Neural crest cell (in vitro differentiated cells): ENCODE measurements at regions not wholly inside any gene's neighbourhood (a gene's known extent, or its start where the extent isn't known, plus 50 kb on each side); places are given as distances from the start of the nearest gene placed in this dataset.

Experiments
- DNase-seq: peaks from one replicate; pipeline ENCODE4 v3.0.0; 2021; ENCODE audit warnings: low read depth, mixed read lengths, low spot score
- H3K27ac Mint-ChIP-seq: one replicate; pipeline ENCODE4 v1.8.0; 2021; ENCODE audit warnings: mild to moderate bottlenecking, mixed read lengths; ENCODE audit not compliant: unreplicated experiment
- H3K27me3 Mint-ChIP-seq: 2 replicates; pipeline ENCODE4 v1.8.0; 2021; ENCODE audit warnings: low read depth, mild to moderate bottlenecking, mixed read lengths
- H3K36me3 Mint-ChIP-seq: 2 replicates; pipeline ENCODE4 v1.8.0; 2021; ENCODE audit warnings: low read depth, mild to moderate bottlenecking, mixed read lengths
- H3K4me1 Mint-ChIP-seq: 2 replicates; pipeline ENCODE4 v1.8.0; 2021; ENCODE audit warnings: mixed read lengths
- H3K4me3 Mint-ChIP-seq: one replicate; pipeline ENCODE4 v1.8.0; 2021; ENCODE audit warnings: mild to moderate bottlenecking, mixed read lengths
- H3K9me3 Mint-ChIP-seq: 2 replicates; pipeline ENCODE4 v1.8.0; 2021; ENCODE audit warnings: mixed read lengths
- TF ChIP-seq, protein P1 (sequence below): fragments of 200-600 bp; sonication (generic); conservative IDR thresholded peaks from 2 replicates; pipeline ENCODE4 v1.5.0; 2021; ENCODE audit warnings: antibody characterized with exemption, mild to moderate bottlenecking

DNA sequence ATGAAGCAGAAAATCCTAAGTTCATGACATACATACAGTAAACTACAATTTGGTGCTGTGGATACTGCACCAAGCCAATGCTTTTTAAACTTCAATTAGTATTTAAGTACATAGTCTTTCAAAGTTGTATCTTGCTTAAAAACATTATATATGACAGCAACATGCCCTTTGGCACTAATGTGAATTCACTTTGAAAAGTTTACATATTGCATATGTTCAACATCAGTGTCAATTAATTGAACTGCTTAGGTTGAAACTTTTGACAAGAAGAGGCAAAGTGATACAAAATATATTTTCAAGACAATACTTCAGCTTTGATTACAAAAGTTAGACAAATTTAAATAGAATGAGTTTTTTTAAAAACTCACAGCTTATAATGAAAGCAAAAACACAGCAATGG is 119.4 kb upstream of the ROBO2 start:
- no peaks in the 10 kb centered on the region for H3K27me3 Mint-ChIP-seq
- H3K4me1 Mint-ChIP-seq: no peaks in the 10 kb centered on the region
- no peak overlapping the region for H3K4me3 Mint-ChIP-seq
- no peaks in the 10 kb centered on the region for H3K36me3 Mint-ChIP-seq
- H3K27ac Mint-ChIP-seq: no peak overlapping the region
- TF ChIP-seq, protein P1, sequence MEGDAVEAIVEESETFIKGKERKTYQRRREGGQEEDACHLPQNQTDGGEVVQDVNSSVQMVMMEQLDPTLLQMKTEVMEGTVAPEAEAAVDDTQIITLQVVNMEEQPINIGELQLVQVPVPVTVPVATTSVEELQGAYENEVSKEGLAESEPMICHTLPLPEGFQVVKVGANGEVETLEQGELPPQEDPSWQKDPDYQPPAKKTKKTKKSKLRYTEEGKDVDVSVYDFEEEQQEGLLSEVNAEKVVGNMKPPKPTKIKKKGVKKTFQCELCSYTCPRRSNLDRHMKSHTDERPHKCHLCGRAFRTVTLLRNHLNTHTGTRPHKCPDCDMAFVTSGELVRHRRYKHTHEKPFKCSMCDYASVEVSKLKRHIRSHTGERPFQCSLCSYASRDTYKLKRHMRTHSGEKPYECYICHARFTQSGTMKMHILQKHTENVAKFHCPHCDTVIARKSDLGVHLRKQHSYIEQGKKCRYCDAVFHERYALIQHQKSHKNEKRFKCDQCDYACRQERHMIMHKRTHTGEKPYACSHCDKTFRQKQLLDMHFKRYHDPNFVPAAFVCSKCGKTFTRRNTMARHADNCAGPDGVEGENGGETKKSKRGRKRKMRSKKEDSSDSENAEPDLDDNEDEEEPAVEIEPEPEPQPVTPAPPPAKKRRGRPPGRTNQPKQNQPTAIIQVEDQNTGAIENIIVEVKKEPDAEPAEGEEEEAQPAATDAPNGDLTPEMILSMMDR: no peak
- H3K9me3 Mint-ChIP-seq: no peaks in the 10 kb centered on the region
- no peak for DNase-seq

DNA sequence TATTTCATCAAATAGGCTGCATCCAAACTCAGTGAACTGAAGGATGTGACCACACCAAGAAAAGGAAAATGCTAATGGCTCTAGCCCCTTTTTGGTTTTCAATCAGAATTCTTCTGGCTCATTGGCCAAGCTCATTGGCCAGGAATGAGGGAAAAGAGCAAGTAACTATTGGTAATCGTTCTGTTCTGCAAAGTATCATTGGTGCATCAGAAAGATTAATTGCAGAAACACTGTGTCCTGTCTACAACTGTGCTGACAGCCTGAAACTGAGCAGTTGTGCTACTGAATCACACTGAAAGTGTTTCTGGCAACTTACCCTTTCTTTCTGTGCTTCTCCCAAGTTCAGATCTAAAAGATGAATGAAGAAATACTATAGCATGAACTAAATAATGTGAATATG is 116.4 kb upstream of the ROBO2 start:
- Mint-ChIP-seq H3K4me1 (no peaks in the 10 kb centered on the region), H3K4me3 (no peak overlapping the region), H3K36me3 (no peaks in the 10 kb centered on the region), H3K27ac (no peak overlapping the region), H3K9me3 (no peaks in the 10 kb centered on the region), H3K27me3 (no peaks in the 10 kb centered on the region)
- no peak for DNase-seq
- TF ChIP-seq, protein P1: no peak

GRCh38 chr3:76930712-76931111 is 109.2 kb upstream of the ROBO2 start:
- no peak for DNase-seq
- Mint-ChIP-seq H3K4me3 (no peak overlapping the region), H3K9me3 (peaks cover 3% of the 10 kb centered on the region), H3K4me1 (peaks cover 4% of the 10 kb centered on the region), H3K36me3 (no peaks in the 10 kb centered on the region), H3K27ac (no peak overlapping the region), H3K27me3 (no peaks in the 10 kb centered on the region)
- TF ChIP-seq, protein P1: no peak

GRCh38 chr3:76933245-76933644 is 106.7 kb upstream of the ROBO2 start:
- H3K27me3 Mint-ChIP-seq: no peaks in the 10 kb centered on the region
- peaks cover 4% of the 10 kb centered on the region for H3K4me1 Mint-ChIP-seq
- H3K27ac Mint-ChIP-seq: no peak overlapping the region
- peaks cover 3% of the 10 kb centered on the region for H3K9me3 Mint-ChIP-seq
- TF ChIP-seq, protein P1: no peak
- DNase-seq: no peak
- no peaks in the 10 kb centered on the region for H3K36me3 Mint-ChIP-seq
- no peak overlapping the region for H3K4me3 Mint-ChIP-seq

DNA sequence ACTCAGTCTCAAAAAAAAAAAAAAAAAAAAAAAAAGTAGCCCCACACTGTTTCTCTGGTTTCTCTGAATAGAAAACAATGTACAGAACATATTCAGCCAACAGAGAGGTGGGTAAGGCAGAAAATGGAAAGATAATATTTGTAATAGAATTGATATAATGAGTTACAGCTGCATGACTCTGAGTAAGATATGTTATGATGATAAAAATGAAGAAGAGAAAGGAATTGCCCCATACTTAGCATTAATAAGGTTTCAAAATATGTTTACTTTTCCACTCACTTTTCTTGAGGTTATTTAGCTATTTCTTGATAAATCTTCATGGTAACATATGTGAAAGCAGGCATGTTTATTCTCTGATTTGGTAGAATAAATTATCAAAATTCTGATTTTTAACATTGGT is 100.9 kb upstream of the ROBO2 start:
- Mint-ChIP-seq H3K4me3 (no peak overlapping the region), H3K36me3 (no peaks in the 10 kb centered on the region), H3K27me3 (no peaks in the 10 kb centered on the region), H3K4me1 (no peaks in the 10 kb centered on the region), H3K9me3 (peaks cover 7% of the 10 kb centered on the region), H3K27ac (no peak overlapping the region)
- no peak for DNase-seq
- TF ChIP-seq, protein P1: no peak
